ENCODE measurements at regions not wholly inside any gene's neighbourhood (a gene's known extent, or its start where the extent isn't known, plus 50 kb on each side); places are given as distances from the start of the nearest gene placed in this dataset.
"Not testable (repeated sequence)": the region's sequence is repeated elsewhere in the genome, so short reads cannot be mapped to it uniquely, and the experiment has no call there.

- DNase-seq = no peak
- Histone ChIP-seq H3K4me3 (ENCODE audit: insufficient read depth, low read depth, low read length) (no peak overlapping the region), H3K27me3 (ENCODE audit: control insufficient read depth, insufficient read depth, low read length) (no peaks in the 10 kb centered on the region)
These were observed 165.5 kb upstream of the ATP2B1 start for GRCh38 chr12:89874146-89874545.

GRCh38 chr12:89873745-89874144 is 165.1 kb upstream of the ATP2B1 start:
- no peak overlapping the region for H3K4me3 ChIP-seq (ENCODE audit: insufficient read depth, low read depth, low read length)
- H3K27me3 ChIP-seq (ENCODE audit: control insufficient read depth, insufficient read depth, low read length) = no peaks in the 10 kb centered on the region
- no peak for DNase-seq
- H3K36me3 ChIP-seq (replicated peaks; ENCODE audit: control insufficient read depth, insufficient read depth, low read length) = no peaks in the 10 kb centered on the region

More at GRCh38 chr12:89874146-89874545, 165.5 kb upstream of the ATP2B1 start:
- no peaks in the 10 kb centered on the region for H3K36me3 ChIP-seq (replicated peaks; ENCODE audit: control insufficient read depth, insufficient read depth, low read length)

GRCh38 chr12:89872922-89873630 is 164.4 kb upstream of the ATP2B1 start:
- H3K27me3 ChIP-seq (ENCODE audit: control insufficient read depth, insufficient read depth, low read length) = no peaks in the 10 kb centered on the region
- no peak for DNase-seq
- no peaks in the 10 kb centered on the region for H3K36me3 ChIP-seq (replicated peaks; ENCODE audit: control insufficient read depth, insufficient read depth, low read length)
- H3K4me3 ChIP-seq (ENCODE audit: insufficient read depth, low read depth, low read length) = no peak overlapping the region

- H3K4me3 ChIP-seq (ENCODE audit: insufficient read depth, low read depth, low read length) = no peak overlapping the region
- no peaks in the 10 kb centered on the region for H3K36me3 ChIP-seq (replicated peaks; ENCODE audit: control insufficient read depth, insufficient read depth, low read length)
- no peak for DNase-seq
- no peaks in the 10 kb centered on the region; the same call in 1 of the 2 replicates for H3K27me3 ChIP-seq (ENCODE audit: control insufficient read depth, insufficient read depth, low read length)
These were observed 162.0 kb upstream of the ATP2B1 start for GRCh38 chr12:89870413-89871184.

- H3K4me3 ChIP-seq (ENCODE audit: insufficient read depth, low read depth, low read length); DNase-seq; H3K27me3 ChIP-seq (ENCODE audit: control insufficient read depth, insufficient read depth, low read length); H3K36me3 ChIP-seq (replicated peaks; ENCODE audit: control insufficient read depth, insufficient read depth, low read length): not testable (repeated sequence)
These were observed 159.0 kb upstream of the ATP2B1 start for GRCh38 chr12:89867611-89868010.

GRCh38 chr12:89864411-89864810 is 155.8 kb upstream of the ATP2B1 start:
- no peak overlapping the region for H3K4me3 ChIP-seq (ENCODE audit: insufficient read depth, low read depth, low read length)
- no peak for DNase-seq
- H3K27me3 ChIP-seq (ENCODE audit: control insufficient read depth, insufficient read depth, low read length) = peaks cover 2% of the 10 kb centered on the region
- H3K36me3 ChIP-seq (replicated peaks; ENCODE audit: control insufficient read depth, insufficient read depth, low read length) = no peaks in the 10 kb centered on the region

GRCh38 chr12:89863968-89864367 is 155.3 kb upstream of the ATP2B1 start:
- H3K4me3 ChIP-seq (ENCODE audit: insufficient read depth, low read depth, low read length) = no peak overlapping the region
- peaks cover 2% of the 10 kb centered on the region for H3K27me3 ChIP-seq (ENCODE audit: control insufficient read depth, insufficient read depth, low read length)
- DNase-seq = peak; percentile 7
- H3K36me3 ChIP-seq (replicated peaks; ENCODE audit: control insufficient read depth, insufficient read depth, low read length) = no peaks in the 10 kb centered on the region

- no peak for DNase-seq
- H3K36me3 ChIP-seq (replicated peaks; ENCODE audit: control insufficient read depth, insufficient read depth, low read length) = no peaks in the 10 kb centered on the region
These were observed 154.9 kb upstream of the ATP2B1 start for GRCh38 chr12:89863493-89863938.

GRCh38 chr12:89862511-89863445 is 154.1 kb upstream of the ATP2B1 start:
- Histone ChIP-seq H3K27me3 (ENCODE audit: control insufficient read depth, insufficient read depth, low read length) (peaks cover 2% of the 10 kb centered on the region), H3K4me3 (ENCODE audit: insufficient read depth, low read depth, low read length) (no peak overlapping the region), H3K36me3 (replicated peaks; ENCODE audit: control insufficient read depth, insufficient read depth, low read length) (no peaks in the 10 kb centered on the region)
- no peak for DNase-seq

More at GRCh38 chr12:89863493-89863938, 154.9 kb upstream of the ATP2B1 start:
- H3K4me3 ChIP-seq (ENCODE audit: insufficient read depth, low read depth, low read length) = no peak overlapping the region
- peaks cover 2% of the 10 kb centered on the region for H3K27me3 ChIP-seq (ENCODE audit: control insufficient read depth, insufficient read depth, low read length)

GRCh38 chr12:89861086-89861485 is 152.4 kb upstream of the ATP2B1 start:
- DNase-seq = no peak
- Histone ChIP-seq H3K27me3 (ENCODE audit: control insufficient read depth, insufficient read depth, low read length) (peaks cover 2% of the 10 kb centered on the region), H3K36me3 (replicated peaks; ENCODE audit: control insufficient read depth, insufficient read depth, low read length) (no peaks in the 10 kb centered on the region), H3K4me3 (ENCODE audit: insufficient read depth, low read depth, low read length) (no peak overlapping the region)

- Histone ChIP-seq H3K27me3 (ENCODE audit: control insufficient read depth, insufficient read depth, low read length) (no peaks in the 10 kb centered on the region; the same call in 1 of the 2 replicates), H3K4me3 (ENCODE audit: insufficient read depth, low read depth, low read length) (no peak overlapping the region), H3K36me3 (replicated peaks; ENCODE audit: control insufficient read depth, insufficient read depth, low read length) (no peaks in the 10 kb centered on the region)
- DNase-seq = no peak
These were observed 151.0 kb upstream of the ATP2B1 start for GRCh38 chr12:89859508-89860220.

- Histone ChIP-seq H3K36me3 (replicated peaks; ENCODE audit: control insufficient read depth, insufficient read depth, low read length) (no peaks in the 10 kb centered on the region), H3K4me3 (ENCODE audit: insufficient read depth, low read depth, low read length) (no peak overlapping the region), H3K27me3 (ENCODE audit: control insufficient read depth, insufficient read depth, low read length) (no peaks in the 10 kb centered on the region; the same call in 1 of the 2 replicates)
- no peak for DNase-seq
These were observed 150.1 kb upstream of the ATP2B1 start for GRCh38 chr12:89858718-89859117.

- no peaks in the 10 kb centered on the region for H3K27me3 ChIP-seq (ENCODE audit: control insufficient read depth, insufficient read depth, low read length)
- no peak overlapping the region for H3K4me3 ChIP-seq (ENCODE audit: insufficient read depth, low read depth, low read length)
- DNase-seq = no peak
- no peaks in the 10 kb centered on the region for H3K36me3 ChIP-seq (replicated peaks; ENCODE audit: control insufficient read depth, insufficient read depth, low read length)
These were observed 149.1 kb upstream of the ATP2B1 start for GRCh38 chr12:89857652-89858274.
